ENCODE measurements at regions not wholly inside any gene's neighbourhood (a gene's known extent, or its start where the extent isn't known, plus 50 kb on each side); places are given as distances from the start of the nearest gene placed in this dataset.

DNA sequence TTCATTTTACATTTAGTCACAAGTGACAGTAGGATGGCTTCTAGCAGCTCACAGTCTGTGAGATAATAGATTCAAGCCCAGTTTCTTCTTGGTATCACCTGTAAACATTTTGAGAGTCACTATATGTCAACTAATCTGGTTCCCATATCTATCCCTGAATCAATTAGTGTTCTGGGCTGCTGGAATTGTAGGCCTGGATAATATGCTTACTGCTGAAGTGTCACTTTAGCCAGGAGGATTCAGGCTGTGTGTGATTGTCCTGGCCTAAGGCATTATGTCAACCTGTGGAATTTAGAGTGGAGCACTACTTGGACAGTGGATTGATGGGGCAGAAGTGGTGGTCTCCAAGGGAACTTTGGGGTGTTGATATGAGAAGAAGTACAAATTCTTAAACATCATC is 1071.8 kb upstream of the CITED2 start:
- TF ChIP-seq CTCF (IDR thresholded peaks at IDR 0.05) (no peak), ZFX (IDR thresholded peaks at IDR 0.05; ENCODE audit: borderline replicate concordance) (no peak)
